ENCODE measurements at regions not wholly inside any gene's neighbourhood (a gene's known extent, or its start where the extent isn't known, plus 50 kb on each side); places are given as distances from the start of the nearest gene placed in this dataset.
"Not testable (repeated sequence)": the region's sequence is repeated elsewhere in the genome, so short reads cannot be mapped to it uniquely, and the experiment has no call there.

GRCh38 chr11:70592641-70593165 lies 194.4 kb downstream of the CTTN start:
- DNase-seq (ENCODE audit: low read depth): no peak

GRCh38 chr11:70593446-70593983 lies 195.2 kb downstream of the CTTN start:
- no peak for DNase-seq (ENCODE audit: low read depth)

GRCh38 chr11:70594031-70594430 lies 195.7 kb downstream of the CTTN start:
- DNase-seq (ENCODE audit: low read depth): no peak

GRCh38 chr11:70594606-70595005 lies 196.3 kb downstream of the CTTN start:
- DNase-seq (ENCODE audit: low read depth): no peak

GRCh38 chr11:70595016-70595415 lies 196.7 kb downstream of the CTTN start:
- DNase-seq (ENCODE audit: low read depth): no peak

GRCh38 chr11:70595452-70595851 lies 197.1 kb downstream of the CTTN start:
- DNase-seq (ENCODE audit: low read depth): no peak

GRCh38 chr11:70596091-70596490 lies 197.8 kb downstream of the CTTN start:
- DNase-seq (ENCODE audit: low read depth): no peak

- DNase-seq (ENCODE audit: low read depth): no peak
Observed at GRCh38 chr11:70597006-70597555, 198.8 kb downstream of the CTTN start.

GRCh38 chr11:70597751-70598625 lies 199.7 kb downstream of the CTTN start:
- no peak for DNase-seq (ENCODE audit: low read depth)

- DNase-seq (ENCODE audit: low read depth): not testable (repeated sequence)
Observed at GRCh38 chr11:70600911-70601415, 202.6 kb downstream of the CTTN start.

- no peak for DNase-seq (ENCODE audit: low read depth)
Observed at GRCh38 chr11:70601861-70602538, 203.7 kb downstream of the CTTN start.

GRCh38 chr11:70603114-70603755 lies 204.9 kb downstream of the CTTN start:
- no peak for DNase-seq (ENCODE audit: low read depth)

- DNase-seq (ENCODE audit: low read depth): no peak
Observed at GRCh38 chr11:70603756-70604211, 205.5 kb downstream of the CTTN start.

GRCh38 chr11:70604221-70604620 lies 205.9 kb downstream of the CTTN start:
- DNase-seq (ENCODE audit: low read depth): no peak

- no peak for DNase-seq (ENCODE audit: low read depth)
Observed at GRCh38 chr11:70604630-70605467, 206.5 kb downstream of the CTTN start.

GRCh38 chr11:70605468-70605815 lies 207.1 kb downstream of the CTTN start:
- DNase-seq (ENCODE audit: low read depth): no peak

- no peak for DNase-seq (ENCODE audit: low read depth)
Observed at GRCh38 chr11:70605846-70606245, 207.5 kb downstream of the CTTN start.

GRCh38 chr11:70606248-70606950 lies 208.1 kb downstream of the CTTN start:
- no peak for DNase-seq (ENCODE audit: low read depth)

- no peak for DNase-seq (ENCODE audit: low read depth)
Observed at GRCh38 chr11:70606951-70607330, 208.6 kb downstream of the CTTN start.

GRCh38 chr11:70607561-70607960 lies 209.2 kb downstream of the CTTN start:
- DNase-seq (ENCODE audit: low read depth): no peak
